Stimulated activated CD4-positive, alpha-beta T cell treated with anti-CD3 and anti-CD28 coated beads, Interleukin-15, amount 100 ng/mL, for 48 hours (primary cell): ENCODE measurements at regions not wholly inside any gene's neighbourhood (a gene's known extent, or its start where the extent isn't known, plus 50 kb on each side); places are given as distances from the start of the nearest gene placed in this dataset.

ENCODE experiments used
- DNase-seq, 2 donors: peaks; one replicate each; pipeline ENCODE4 v3.0.0-alpha.2; 2020; ENCODE audit warnings: low read depth in 2 of 2

GRCh38 chr20:50374541-50375078 is 135.6 kb upstream of the PTPN1 start:
- no peak for DNase-seq

- DNase-seq, result no peak
Measured at GRCh38 chr20:50376179-50376887, 133.8 kb upstream of the PTPN1 start.

GRCh38 chr20:50376888-50377459 is 133.2 kb upstream of the PTPN1 start:
- DNase-seq, result no peak

- DNase-seq, result no peak
Measured at GRCh38 chr20:50378170-50379000, 131.8 kb upstream of the PTPN1 start.

GRCh38 chr20:50379049-50379990 is 130.9 kb upstream of the PTPN1 start:
- no peak for DNase-seq

- no peak for DNase-seq
Measured at GRCh38 chr20:50379991-50380696, 130.0 kb upstream of the PTPN1 start.

GRCh38 chr20:50380697-50381040 is 129.5 kb upstream of the PTPN1 start:
- DNase-seq, result no peak

- DNase-seq, result no peak
Measured at GRCh38 chr20:50381075-50381732, 129.0 kb upstream of the PTPN1 start.

- DNase-seq, result peak in 1 of 2 donors; percentile 13
Measured at GRCh38 chr20:50381771-50382593, 128.2 kb upstream of the PTPN1 start.

- no peak for DNase-seq
Measured at GRCh38 chr20:50385733-50386640, 124.2 kb upstream of the PTPN1 start.

GRCh38 chr20:50386641-50386960 is 123.6 kb upstream of the PTPN1 start:
- DNase-seq, result no peak

GRCh38 chr20:50387218-50387995 is 122.8 kb upstream of the PTPN1 start:
- DNase-seq, result no peak

- no peak for DNase-seq
Measured at GRCh38 chr20:50387996-50388332, 122.2 kb upstream of the PTPN1 start.

- no peak for DNase-seq
Measured at GRCh38 chr20:50388733-50389437, 121.3 kb upstream of the PTPN1 start.

GRCh38 chr20:50389438-50389807 is 120.8 kb upstream of the PTPN1 start:
- DNase-seq, result no peak

- DNase-seq, result no peak
Measured at GRCh38 chr20:50389808-50390684, 120.1 kb upstream of the PTPN1 start.
